Muscle of arm (tissue), 1 donor: ENCODE measurements at regions not wholly inside any gene's neighbourhood (a gene's known extent, or its start where the extent isn't known, plus 50 kb on each side); places are given as distances from the start of the nearest gene placed in this dataset.
A peak's percentile ranks its signal among the peaks of the same experiment; 100 is the strongest.

Experiments
- DNase-seq: peaks from one replicate; pipeline ENCODE4 v3.0.0-alpha.2; 2013

GRCh38 chr15:98554272-98555172 is 93.8 kb upstream of the IGF1R start:
- DNase-seq = no peak

DNA sequence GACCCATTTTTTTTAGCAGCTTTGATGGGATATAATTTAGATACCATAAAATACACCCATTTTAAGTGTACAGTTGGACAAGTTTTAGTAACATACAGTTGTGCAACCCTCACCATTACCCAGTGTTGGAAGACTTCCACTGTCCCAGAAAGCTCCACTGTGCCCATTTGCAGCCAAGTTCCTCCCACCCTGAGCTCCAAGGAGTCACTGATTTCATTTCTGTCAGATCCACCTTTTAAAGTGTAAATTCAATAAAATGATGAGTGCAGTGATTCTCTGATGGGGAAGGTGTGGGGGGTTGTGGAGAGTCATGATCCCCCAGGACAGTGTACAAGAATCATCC is 93.2 kb upstream of the IGF1R start:
- DNase-seq = no peak

- no peak for DNase-seq
Measured at GRCh38 chr15:98556321-98556720, 92.0 kb upstream of the IGF1R start.

DNA sequence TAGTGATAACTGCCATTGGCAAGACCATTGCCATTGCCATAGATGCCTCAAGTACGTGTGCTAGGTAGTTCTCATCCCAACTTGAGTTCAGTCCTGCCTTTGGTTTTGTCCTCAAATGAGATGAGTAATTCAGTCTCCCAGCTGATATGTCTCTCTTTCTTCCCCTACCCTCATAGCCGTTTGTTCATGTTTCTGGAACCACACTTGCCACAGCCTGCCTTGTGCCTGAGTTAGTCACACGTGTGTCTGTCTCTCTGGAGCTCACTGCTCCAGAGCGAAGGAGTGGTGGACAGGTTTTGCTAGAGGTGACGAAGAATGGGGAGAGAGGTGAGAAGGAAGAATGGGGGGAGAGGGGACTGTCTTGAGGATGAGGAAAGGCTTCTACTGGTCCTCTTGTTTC is 88.0 kb upstream of the IGF1R start:
- DNase-seq = no peak

- no peak for DNase-seq
Measured at GRCh38 chr15:98561169-98561941, 87.0 kb upstream of the IGF1R start.

- DNase-seq = no peak
Measured at GRCh38 chr15:98562331-98562937, 85.9 kb upstream of the IGF1R start.

GRCh38 chr15:98565566-98565965 is 82.8 kb upstream of the IGF1R start:
- DNase-seq = no peak

- DNase-seq = no peak
Measured at GRCh38 chr15:98567951-98568350, 80.4 kb upstream of the IGF1R start.

GRCh38 chr15:98568382-98569017 is 79.8 kb upstream of the IGF1R start:
- DNase-seq = no peak

DNA sequence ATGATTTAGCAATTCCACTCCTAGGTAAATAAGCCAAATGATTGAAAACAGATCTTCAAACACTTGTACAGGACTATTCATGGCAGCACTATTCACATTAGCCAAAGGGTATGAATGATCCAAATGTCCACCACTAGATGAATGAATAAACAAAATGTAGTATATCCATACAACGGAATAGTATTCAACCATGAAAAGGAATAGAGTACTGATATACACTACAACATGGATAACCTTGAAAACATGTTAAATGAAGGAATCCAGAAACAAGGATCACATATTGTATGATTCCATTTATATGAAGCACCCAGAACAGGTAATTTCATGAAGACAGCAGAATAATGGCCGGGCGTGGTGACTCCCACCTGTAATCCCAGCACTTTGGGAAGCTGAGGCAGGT is 78.2 kb upstream of the IGF1R start:
- no peak for DNase-seq

DNA sequence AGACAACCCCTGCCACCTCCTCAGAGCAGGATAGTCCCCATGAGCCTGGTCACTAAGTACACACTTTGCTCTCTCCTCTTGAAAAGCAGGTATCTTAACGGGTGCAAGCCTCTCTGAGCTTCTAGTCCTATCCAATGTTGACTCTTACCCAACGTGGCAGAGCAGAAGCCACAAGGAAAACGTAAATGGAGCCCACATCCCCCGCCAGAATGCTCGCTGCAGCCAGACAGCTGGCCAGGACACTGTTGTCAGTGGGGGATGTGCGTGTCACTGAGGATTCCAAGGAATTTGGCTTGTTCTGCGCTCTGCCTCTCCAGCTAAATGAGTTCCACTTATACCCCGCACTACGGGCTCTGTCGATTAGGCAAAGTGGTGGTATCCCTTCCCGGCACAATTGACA is 67.8 kb upstream of the IGF1R start:
- peak; percentile 25 for DNase-seq

DNA sequence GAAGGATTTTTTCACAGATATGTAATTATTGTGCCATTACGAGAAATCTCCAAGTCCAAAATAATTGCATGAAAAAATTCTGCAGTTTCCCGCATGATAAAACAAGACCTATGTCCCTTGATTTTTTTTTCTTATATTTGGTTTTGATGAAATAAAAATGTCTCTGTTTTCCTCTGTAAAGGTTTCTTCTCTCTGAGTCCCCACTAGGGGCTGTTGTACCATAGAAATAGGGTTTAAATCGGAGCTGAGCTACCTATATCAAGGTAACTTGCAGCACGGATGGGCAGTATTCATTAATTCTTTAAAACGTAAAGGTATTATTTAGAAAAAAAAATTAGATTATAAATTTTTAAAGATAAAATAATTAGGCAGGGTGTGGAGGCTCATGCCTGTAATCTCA is 66.6 kb upstream of the IGF1R start:
- DNase-seq = no peak

DNA sequence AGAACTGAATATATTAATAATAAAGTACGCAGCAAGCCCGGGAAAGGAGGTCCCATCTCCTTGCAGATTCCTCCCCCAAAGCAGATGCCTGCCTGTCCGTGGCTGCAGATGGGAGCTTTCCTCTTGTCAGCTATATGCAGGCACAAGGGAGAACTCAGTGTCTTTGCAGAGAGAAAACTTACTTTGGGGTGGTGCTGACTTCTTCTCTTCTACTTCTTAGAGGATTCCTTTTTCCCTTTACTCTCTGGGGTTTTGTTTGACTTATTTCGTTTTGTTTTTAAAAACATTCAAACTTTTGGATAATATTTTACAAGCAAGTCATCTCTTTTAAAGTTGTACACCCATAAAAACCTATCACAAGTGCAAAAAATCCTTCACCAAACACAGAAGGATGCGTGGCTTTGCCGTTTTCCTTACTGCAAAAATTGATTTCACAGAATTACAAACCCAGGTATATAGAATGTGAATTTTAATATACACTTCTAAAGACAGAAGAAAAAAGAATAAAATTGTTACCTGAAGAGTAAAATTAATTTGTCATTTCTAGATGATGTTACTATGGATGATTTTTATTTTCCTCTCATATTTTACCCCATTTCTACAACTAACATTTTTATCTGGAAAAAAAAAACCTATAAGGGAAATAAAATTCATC is 65.3 kb upstream of the IGF1R start:
- DNase-seq = no peak

DNA sequence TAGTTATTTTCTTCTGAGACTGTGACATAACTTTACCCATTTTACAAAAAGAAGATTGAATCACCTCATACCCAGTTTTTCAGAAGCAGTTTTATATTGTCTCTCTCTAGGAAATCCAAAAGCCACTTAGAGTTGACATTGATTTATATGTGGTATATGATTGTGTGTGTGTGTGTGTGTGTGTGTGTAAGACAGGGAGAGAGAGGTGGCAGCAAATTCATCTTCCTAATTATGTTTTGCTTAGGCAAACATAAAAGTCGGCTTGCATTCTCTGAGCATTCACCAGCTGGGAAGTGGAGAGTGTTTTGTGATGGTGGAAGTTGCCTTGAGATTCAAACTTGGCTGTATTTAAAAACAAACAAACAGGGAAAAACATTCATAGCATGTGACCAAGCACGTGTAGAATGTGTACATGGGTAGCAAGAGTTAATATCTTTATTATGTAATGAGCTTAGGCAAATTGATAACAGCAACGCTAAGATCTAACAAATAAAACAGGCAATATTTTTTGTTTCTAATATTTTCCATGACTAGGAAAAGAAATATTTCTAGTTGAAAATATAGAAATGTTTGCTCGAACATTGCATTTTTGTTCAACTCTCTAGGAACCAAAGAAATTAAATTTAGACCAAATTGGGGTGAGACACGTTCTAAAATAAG is 64.4 kb upstream of the IGF1R start:
- DNase-seq = no peak

DNA sequence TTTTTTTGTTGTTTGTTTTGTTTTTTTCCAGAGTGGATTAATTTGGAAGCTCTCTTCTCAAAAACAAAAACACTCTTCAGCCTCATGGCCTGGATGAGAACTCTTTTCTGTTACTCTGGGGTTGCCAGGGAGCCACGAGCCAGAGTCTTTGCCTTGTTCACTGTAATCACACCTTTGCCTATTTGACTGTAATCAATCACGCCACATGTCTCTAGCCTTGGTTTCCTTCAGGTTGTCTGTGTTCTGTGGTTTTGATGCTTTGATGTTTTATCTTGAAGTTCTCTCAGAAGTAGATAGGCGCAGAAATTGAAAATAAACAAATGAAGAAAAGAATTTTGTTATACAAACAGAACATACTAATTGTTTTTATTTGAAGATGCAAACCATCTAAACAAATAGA is 62.3 kb upstream of the IGF1R start:
- no peak for DNase-seq

- no peak for DNase-seq
Measured at GRCh38 chr15:98592136-98592535, 56.2 kb upstream of the IGF1R start.

GRCh38 chr15:98596131-98596530 is 52.2 kb upstream of the IGF1R start:
- no peak for DNase-seq

DNA sequence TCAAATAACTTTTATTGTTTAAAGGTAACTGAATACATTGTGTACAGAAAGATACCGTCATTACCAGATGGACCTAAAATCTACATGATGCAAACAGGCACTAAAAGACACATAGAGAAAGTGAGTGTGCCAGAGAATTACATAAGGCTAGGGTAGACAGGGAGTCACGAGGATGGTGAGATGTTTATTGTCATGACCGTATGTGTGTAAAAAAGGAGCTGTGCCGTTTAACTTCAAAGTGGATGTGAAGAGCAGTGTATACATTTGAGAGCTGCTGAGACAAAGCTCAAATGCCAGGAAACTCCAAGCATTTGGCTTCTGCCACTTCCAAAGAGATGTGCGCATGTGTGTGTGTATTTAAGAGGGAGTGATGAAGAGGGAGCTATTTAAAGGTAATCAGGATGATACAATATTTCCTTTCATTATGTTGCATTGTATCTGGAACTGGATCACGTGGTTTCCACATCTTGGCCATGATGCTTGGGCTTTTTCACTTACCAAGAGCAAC is 51.4 kb upstream of the IGF1R start:
- DNase-seq = no peak

- DNase-seq = no peak
Measured at GRCh38 chr15:98597666-98598065, 50.7 kb upstream of the IGF1R start.
